Adrenal gland (tissue), 5 donors: ENCODE measurements at regions not wholly inside any gene's neighbourhood (a gene's known extent, or its start where the extent isn't known, plus 50 kb on each side); places are given as distances from the start of the nearest gene placed in this dataset.

Experiments used
- CTCF ChIP-seq, 6 experiments: fragments of 450-650 bp in 4 of 6; fragments of 200-600 bp in 2 of 6; sonication (generic) in 1 of 6; IDR thresholded peaks; 1 replicate in 5 of 6; 2 replicates in 1 of 6; pipeline versions ENCODE4 v1.5.1 to v1.8.0; 2016 to 2021; ENCODE audit warnings: antibody characterized with exemption in 6 of 6, mild to moderate bottlenecking in 2 of 6, moderate library complexity in 1 of 6
- POLR2A ChIP-seq, 2 donors: fragments of 450-650 bp; IDR thresholded peaks; one replicate each; pipeline ENCODE4 v1.6.1; 2017; ENCODE audit warnings: antibody characterized with exemption in 2 of 2, mild to moderate bottlenecking in 2 of 2, moderate library complexity in 1 of 2
- donor health status: DM: no; HTN: no; CAD: no.

- no peak for TF ChIP-seq CTCF (IDR thresholded peaks at IDR 0.05)
- no peak for TF ChIP-seq POLR2A (IDR thresholded peaks at IDR 0.05)
Measured at GRCh38 chr5:51816427-51816826, 433.2 kb downstream of the ISL1 start.
